ENCODE measurements at regions not wholly inside any gene's neighbourhood (a gene's known extent, or its start where the extent isn't known, plus 50 kb on each side); places are given as distances from the start of the nearest gene placed in this dataset.

DNA sequence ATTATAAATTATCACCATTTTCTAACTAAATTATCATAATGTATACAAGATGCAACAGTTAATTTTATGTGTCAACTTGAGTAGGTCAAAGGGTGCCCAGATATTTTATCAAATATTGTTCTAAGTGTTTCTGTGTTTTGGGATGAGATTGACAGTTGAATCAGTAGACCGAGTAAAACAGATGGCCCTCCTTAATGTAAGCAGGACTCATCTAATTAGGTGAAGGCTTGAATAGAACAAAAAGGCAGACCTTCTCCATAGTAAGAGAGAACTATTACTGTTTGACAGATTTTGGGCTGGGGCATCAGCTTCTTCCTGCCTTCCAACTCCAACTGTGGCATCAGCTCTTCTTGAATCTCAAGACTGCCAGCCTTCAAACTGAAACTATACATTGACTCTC is 185.8 kb downstream of the TRAM1L1 start:
- no peaks in the 10 kb centered on the region for H3K27me3 ChIP-seq
- WGBS, 2 donors: 92% methylated on average over 1 of the region's 1 CpG
- H3K4me3 ChIP-seq: no peak overlapping the region
- no peaks in the 10 kb centered on the region for H3K36me3 ChIP-seq
- no peak overlapping the region for H3K27ac ChIP-seq
- H3K9me3 ChIP-seq: no peaks in the 10 kb centered on the region
- no peak for DNase-seq
- intact Hi-C loops (cut with DNase I): no loop called here
- H3K4me1 ChIP-seq: no peaks in the 10 kb centered on the region
- TF ChIP-seq POLR2AphosphoS5 (IDR thresholded peaks at IDR 0.05): no peak
- no peak for TF ChIP-seq EP300 (IDR thresholded peaks at IDR 0.05)
- TF ChIP-seq POLR2A (IDR thresholded peaks at IDR 0.05): no peak
- TF ChIP-seq, protein P1, sequence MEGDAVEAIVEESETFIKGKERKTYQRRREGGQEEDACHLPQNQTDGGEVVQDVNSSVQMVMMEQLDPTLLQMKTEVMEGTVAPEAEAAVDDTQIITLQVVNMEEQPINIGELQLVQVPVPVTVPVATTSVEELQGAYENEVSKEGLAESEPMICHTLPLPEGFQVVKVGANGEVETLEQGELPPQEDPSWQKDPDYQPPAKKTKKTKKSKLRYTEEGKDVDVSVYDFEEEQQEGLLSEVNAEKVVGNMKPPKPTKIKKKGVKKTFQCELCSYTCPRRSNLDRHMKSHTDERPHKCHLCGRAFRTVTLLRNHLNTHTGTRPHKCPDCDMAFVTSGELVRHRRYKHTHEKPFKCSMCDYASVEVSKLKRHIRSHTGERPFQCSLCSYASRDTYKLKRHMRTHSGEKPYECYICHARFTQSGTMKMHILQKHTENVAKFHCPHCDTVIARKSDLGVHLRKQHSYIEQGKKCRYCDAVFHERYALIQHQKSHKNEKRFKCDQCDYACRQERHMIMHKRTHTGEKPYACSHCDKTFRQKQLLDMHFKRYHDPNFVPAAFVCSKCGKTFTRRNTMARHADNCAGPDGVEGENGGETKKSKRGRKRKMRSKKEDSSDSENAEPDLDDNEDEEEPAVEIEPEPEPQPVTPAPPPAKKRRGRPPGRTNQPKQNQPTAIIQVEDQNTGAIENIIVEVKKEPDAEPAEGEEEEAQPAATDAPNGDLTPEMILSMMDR (IDR thresholded peaks at IDR 0.05): no peak

- Histone ChIP-seq H3K27ac (no peak overlapping the region), H3K9me3 (no peaks in the 10 kb centered on the region), H3K36me3 (no peaks in the 10 kb centered on the region), H3K27me3 (no peaks in the 10 kb centered on the region), H3K4me3 (no peak overlapping the region), H3K4me1 (no peaks in the 10 kb centered on the region)
- intact Hi-C loops (cut with DNase I): no loop called here
- TF ChIP-seq, protein P1 (IDR thresholded peaks at IDR 0.05): no peak
- TF ChIP-seq EP300 (IDR thresholded peaks at IDR 0.05): no peak
- TF ChIP-seq POLR2A (IDR thresholded peaks at IDR 0.05): no peak
- no peak for TF ChIP-seq POLR2AphosphoS5 (IDR thresholded peaks at IDR 0.05)
- DNase-seq: no peak
These were observed 199.8 kb downstream of the TRAM1L1 start for GRCh38 chr4:116885579-116885978.

DNA sequence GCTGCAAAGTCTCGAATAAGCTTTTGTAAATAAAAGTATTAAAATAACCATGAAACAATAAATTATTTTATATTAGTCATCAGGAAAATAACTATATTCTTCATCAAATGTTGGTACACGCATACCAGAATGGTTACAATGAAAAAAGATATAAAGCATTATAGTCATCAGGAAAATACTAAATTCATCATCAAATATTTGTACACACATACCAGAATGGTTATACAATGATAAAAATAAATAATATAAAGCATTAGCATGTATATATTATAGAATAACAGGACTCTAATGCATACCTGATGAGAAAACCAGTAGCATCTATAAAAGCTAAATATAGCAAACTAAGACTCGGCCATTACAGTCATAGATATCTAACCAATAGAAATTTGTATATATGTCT is 202.9 kb downstream of the TRAM1L1 start:
- WGBS, 2 donors: 84 to 88% methylated on average over 3 of the region's 3 CpGs
- no peak for TF ChIP-seq POLR2AphosphoS5 (IDR thresholded peaks at IDR 0.05)
- no peak for TF ChIP-seq EP300 (IDR thresholded peaks at IDR 0.05)
- no peak for TF ChIP-seq POLR2A (IDR thresholded peaks at IDR 0.05)
- TF ChIP-seq, protein P1 (IDR thresholded peaks at IDR 0.05): no peak
- Histone ChIP-seq H3K4me1 (no peaks in the 10 kb centered on the region), H3K4me3 (no peak overlapping the region), H3K9me3 (no peaks in the 10 kb centered on the region), H3K36me3 (no peaks in the 10 kb centered on the region), H3K27me3 (no peaks in the 10 kb centered on the region), H3K27ac (no peak overlapping the region)
- no peak for DNase-seq
- intact Hi-C loops (cut with DNase I): no loop called here

DNA sequence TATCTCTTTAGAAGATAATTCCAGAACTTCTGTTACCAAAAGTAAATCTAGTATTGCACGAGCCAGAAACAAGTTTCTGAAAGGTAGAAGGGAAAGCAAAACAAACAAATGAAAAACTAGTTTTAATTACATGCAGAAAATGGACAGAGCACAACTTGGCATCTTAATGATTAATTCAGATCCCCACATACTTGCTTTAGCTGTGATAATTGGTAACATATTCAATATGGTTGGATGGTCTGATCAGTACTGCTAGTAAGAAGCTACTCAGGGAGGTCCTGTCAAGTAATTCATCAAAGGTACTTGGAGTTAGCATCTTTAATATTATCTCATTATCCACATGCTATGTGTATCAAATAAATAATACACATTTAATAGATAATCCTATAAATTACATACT is 204.3 kb downstream of the TRAM1L1 start:
- 9 to 16% methylated on average over 1 of the region's 1 CpG for WGBS, 2 donors

DNA sequence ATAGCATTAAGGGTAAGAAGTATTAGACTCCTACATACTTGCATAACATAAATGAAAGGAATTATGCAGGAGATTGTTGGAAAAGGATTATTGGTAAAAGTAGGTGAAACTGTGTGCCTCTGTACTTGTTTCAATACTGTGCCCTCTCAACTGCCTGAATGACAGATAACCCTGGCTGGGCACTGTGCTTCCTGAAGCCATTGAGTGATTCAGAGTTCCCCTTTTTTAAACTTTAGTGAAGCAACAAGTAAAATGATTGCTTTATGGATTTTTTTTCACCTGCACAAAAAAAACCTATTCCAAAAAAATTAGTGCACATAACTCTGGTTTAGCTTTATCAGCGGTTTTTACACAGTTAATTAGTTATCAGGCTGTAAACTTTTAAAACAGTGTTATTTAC is 204.8 kb downstream of the TRAM1L1 start:
- no peak for TF ChIP-seq POLR2AphosphoS5 (IDR thresholded peaks at IDR 0.05)
- TF ChIP-seq, protein P1 (IDR thresholded peaks at IDR 0.05): no peak
- TF ChIP-seq POLR2A (IDR thresholded peaks at IDR 0.05): no peak
- no peak for TF ChIP-seq EP300 (IDR thresholded peaks at IDR 0.05)
- Histone ChIP-seq H3K36me3 (no peaks in the 10 kb centered on the region), H3K9me3 (no peaks in the 10 kb centered on the region), H3K27ac (no peak overlapping the region), H3K27me3 (no peaks in the 10 kb centered on the region), H3K4me1 (no peaks in the 10 kb centered on the region), H3K4me3 (no peak overlapping the region)
- WGBS, 2 donors: 8 to 24% methylated on average over 1 of the region's 1 CpG
- intact Hi-C loops (cut with DNase I): no loop called here
- no peak for DNase-seq

More for the DNA sequence above, 204.3 kb downstream of the TRAM1L1 start:
- Histone ChIP-seq H3K9me3 (no peaks in the 10 kb centered on the region), H3K4me1 (no peaks in the 10 kb centered on the region), H3K36me3 (no peaks in the 10 kb centered on the region), H3K27ac (no peak overlapping the region), H3K27me3 (no peaks in the 10 kb centered on the region), H3K4me3 (no peak overlapping the region)
- TF ChIP-seq POLR2A (IDR thresholded peaks at IDR 0.05): no peak
- TF ChIP-seq POLR2AphosphoS5 (IDR thresholded peaks at IDR 0.05): no peak
- TF ChIP-seq, protein P1 (IDR thresholded peaks at IDR 0.05): no peak
- TF ChIP-seq EP300 (IDR thresholded peaks at IDR 0.05): no peak
- no peak for DNase-seq
- intact Hi-C loops (cut with DNase I): no loop called here

Data from sigmoid colon (tissue), 6 donors.